Endothelial cell of umbilical vein (primary cell): ENCODE measurements at regions not wholly inside any gene's neighbourhood (a gene's known extent, or its start where the extent isn't known, plus 50 kb on each side); places are given as distances from the start of the nearest gene placed in this dataset.
"Not testable (repeated sequence)": the region's sequence is repeated elsewhere in the genome, so short reads cannot be mapped to it uniquely, and the experiment has no call there.

Experiments
- BruUV-seq: library from RNA; stranded (reverse); fragments of 400-500 nt; replicated peaks from 2 replicates; lab custom pipeline; 2021; lab: Mats Ljungman, UMichigan
- CTCF ChIA-PET: fragments of 300-600, 350-600 bp; sonication (Branson Sonifier 250); formaldehyde crosslinking; loops from one replicate; lab custom pipeline; 2021; ENCODE audit warnings: antibody characterized with exemption, inconsistent platforms; lab: Charles Lee
- POLR2A ChIA-PET: fragments of 300-600, 350-600 bp; sonication (Branson Sonifier 250); formaldehyde crosslinking; loops from one replicate; lab custom pipeline; 2021; ENCODE audit warnings: antibody characterized with exemption, inconsistent platforms; lab: Charles Lee
- DNase-seq: peaks from one replicate; pipeline ENCODE4 v3.0.0-alpha.2; 2011; ENCODE audit warnings: low read depth, low spot score
- FAIRE-seq: peaks from 2 replicates; lab custom pipeline; 2011; peaks lifted over from hg19 to GRCh38; lab: Jason Lieb, UNC
- H2AFZ ChIP-seq: 2 replicates; pipeline ENCODE4 v1.6.0; 2012; ENCODE audit warnings: low read depth, low read length, control low read depth, inconsistent platforms
- H3K27ac ChIP-seq: 2 replicates; pipeline ENCODE4 v1.5.1; 2011; ENCODE audit warnings: low read depth, mild to moderate bottlenecking, control low read depth, low read length, moderate library complexity; ENCODE audit not compliant: insufficient read depth
- H3K27me3 ChIP-seq, 2 experiments: 2 replicates each; pipeline versions ENCODE4 v1.6.0 to v1.6.1; 2011; ENCODE audit warnings: low read length in 2 of 2, mixed read lengths in 1 of 2; ENCODE audit not compliant: control insufficient read depth in 2 of 2, insufficient read depth in 2 of 2
- H3K36me3 ChIP-seq, 2 experiments: 2 replicates in 1 of 2; 3 replicates in 1 of 2; pipeline ENCODE4 v1.5.1; 2011; ENCODE audit warnings: low read length in 2 of 2, mild to moderate bottlenecking in 1 of 2, moderate library complexity in 1 of 2; ENCODE audit not compliant: control insufficient read depth in 2 of 2, insufficient read depth in 2 of 2; ENCODE audit errors: extremely low read depth in 1 of 2
- H3K4me1 ChIP-seq: 3 replicates; pipeline ENCODE4 v1.5.1; 2011; ENCODE audit warnings: mild to moderate bottlenecking, low read length; ENCODE audit not compliant: control insufficient read depth, insufficient read depth; ENCODE audit errors: extremely low read depth
- H3K4me2 ChIP-seq: 2 replicates; pipeline ENCODE4 v1.6.1; 2011; ENCODE audit warnings: low read length, control low read depth, mixed read lengths; ENCODE audit not compliant: insufficient read depth
- H3K4me3 ChIP-seq, 3 experiments: fragments of 200-600 bp in 1 of 3; sonication (generic), shearing (Covaris generic) in 1 of 3; replicated peaks in 1 of 3; 2 replicates each; pipeline ENCODE4 v1.5.1; 2011 to 2016; ENCODE audit warnings: control low read depth in 3 of 3, low read length in 3 of 3, mild to moderate bottlenecking in 2 of 3, inconsistent platforms in 1 of 3, low read depth in 1 of 3, moderate library complexity in 1 of 3; ENCODE audit not compliant: insufficient read depth in 1 of 3
- H3K79me2 ChIP-seq: 2 replicates; pipeline ENCODE4 v1.6.0; 2012; ENCODE audit warnings: low read length, inconsistent platforms; ENCODE audit not compliant: control insufficient read depth, insufficient read depth
- H3K9ac ChIP-seq: replicated peaks from 2 replicates; pipeline ENCODE3; 2011; ENCODE audit warnings: low read length, control low read depth; ENCODE audit not compliant: insufficient read depth; ENCODE audit errors: extremely low read depth
- H3K9me1 ChIP-seq: replicated peaks from 3 replicates; pipeline ENCODE4 v1.6.0; 2011; ENCODE audit warnings: mild to moderate bottlenecking, low read length; ENCODE audit not compliant: control insufficient read depth, insufficient read depth; ENCODE audit errors: extremely low read depth
- H3K9me3 ChIP-seq: replicated peaks from 2 replicates; pipeline ENCODE4 v1.5.1; 2012; ENCODE audit warnings: low read length, inconsistent platforms; ENCODE audit not compliant: control insufficient read depth, insufficient read depth
- H4K20me1 ChIP-seq: replicated peaks from 2 replicates; pipeline ENCODE3; 2011; ENCODE audit warnings: mild to moderate bottlenecking, low read length; ENCODE audit not compliant: control insufficient read depth, insufficient read depth; ENCODE audit errors: extremely low read depth
- GATA2 ChIP-seq: IDR thresholded peaks from 2 replicates; pipeline ENCODE4 v1.7.0; 2011; ENCODE audit warnings: low read depth, mild to moderate bottlenecking, moderate library complexity, mixed read lengths, low read length; ENCODE audit not compliant: insufficient read length, insufficient read depth
- MAX ChIP-seq: IDR thresholded peaks from 2 replicates; pipeline ENCODE4 v1.6.1; 2011; ENCODE audit not compliant: insufficient read depth, insufficient read length
- dilution Hi-C: fragments of 300-500 bp; cut with MboI; formaldehyde crosslinking; loops from one replicate; pipeline ENCODE4 v1.15.0; 2019; ENCODE audit warnings: low sequenced_read_pairs; ENCODE audit not compliant: extremely low pct_ligation_motif_present
- intact Hi-C: fragments of 100-400 bp; cut with micrococcal nuclease; formaldehyde crosslinking; loops from one replicate; pipeline ENCODE4 v1.10.0; 2022

DNA sequence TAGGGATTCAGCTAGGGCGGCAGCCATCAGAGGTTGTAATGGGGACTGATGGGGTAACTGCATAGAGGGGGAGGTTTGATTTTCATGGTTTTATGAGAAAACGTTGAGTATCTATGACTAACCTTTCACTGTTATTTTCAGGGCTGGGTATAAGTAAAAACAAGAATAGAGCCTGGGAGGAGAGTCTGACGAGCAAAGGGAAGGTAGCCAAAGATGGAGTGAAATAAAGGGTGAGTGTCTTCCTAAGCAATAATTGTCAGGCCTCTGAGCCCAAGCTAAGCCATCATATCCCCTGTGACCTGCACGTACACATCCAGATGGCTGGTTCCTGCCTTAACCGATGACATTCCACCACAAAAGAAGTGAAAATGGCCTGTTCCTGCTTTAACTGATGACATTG is 281.5 kb downstream of the RPS4Y2 start:
- DNase-seq, H4K20me1 ChIP-seq, H3K27me3 ChIP-seq, FAIRE-seq, H3K79me2 ChIP-seq, H3K4me3 ChIP-seq, BruUV-seq, H3K9me3 ChIP-seq, dilution Hi-C loops, H3K36me3 ChIP-seq, intact Hi-C loops, CTCF ChIA-PET, H2AFZ ChIP-seq, H3K9ac ChIP-seq, H3K9me1 ChIP-seq, H3K4me1 ChIP-seq, H3K27ac ChIP-seq, POLR2A ChIA-PET, H3K4me2 ChIP-seq: not testable (repeated sequence)

GRCh38 chrY:21039811-21040210 is 283.9 kb downstream of the RPS4Y2 start:
- no peaks in the 10 kb centered on the region for H3K27me3 ChIP-seq
- no TSS peak for BruUV-seq
- TF ChIP-seq GATA2 (no peak), MAX (no peak)
- no peaks in the 10 kb centered on the region for H3K79me2 ChIP-seq
- H3K4me2 ChIP-seq, result no peak overlapping the region
- H2AFZ ChIP-seq, result no peak overlapping the region
- no peaks in the 10 kb centered on the region for H3K4me1 ChIP-seq
- no peak for DNase-seq
- ChIA-PET POLR2A (no interaction called here), CTCF (no interaction called here)
- no peaks in the 10 kb centered on the region for H3K9me3 ChIP-seq
- FAIRE-seq, result no peak
- H3K4me3 ChIP-seq, result no peak overlapping the region
- H3K9ac ChIP-seq, result no peak overlapping the region
- H3K9me1 ChIP-seq, result no peaks in the 10 kb centered on the region
- H4K20me1 ChIP-seq, result no peaks in the 10 kb centered on the region
- H3K36me3 ChIP-seq, result no peaks in the 10 kb centered on the region
- H3K27ac ChIP-seq, result no peak overlapping the region
- intact Hi-C loops (no loop called here), dilution Hi-C loops (no loop called here)

GRCh38 chrY:21040711-21041110 is 284.8 kb downstream of the RPS4Y2 start:
- H3K4me1 ChIP-seq, FAIRE-seq, H3K36me3 ChIP-seq, H3K79me2 ChIP-seq, H3K27me3 ChIP-seq, dilution Hi-C loops, H3K9ac ChIP-seq, H3K4me3 ChIP-seq, H3K9me3 ChIP-seq, CTCF ChIA-PET, H4K20me1 ChIP-seq, DNase-seq, H2AFZ ChIP-seq, BruUV-seq, POLR2A ChIA-PET, H3K9me1 ChIP-seq, H3K27ac ChIP-seq, H3K4me2 ChIP-seq, intact Hi-C loops: not testable (repeated sequence)
